ENCODE measurements at regions not wholly inside any gene's neighbourhood (a gene's known extent, or its start where the extent isn't known, plus 50 kb on each side); places are given as distances from the start of the nearest gene placed in this dataset.

DNA sequence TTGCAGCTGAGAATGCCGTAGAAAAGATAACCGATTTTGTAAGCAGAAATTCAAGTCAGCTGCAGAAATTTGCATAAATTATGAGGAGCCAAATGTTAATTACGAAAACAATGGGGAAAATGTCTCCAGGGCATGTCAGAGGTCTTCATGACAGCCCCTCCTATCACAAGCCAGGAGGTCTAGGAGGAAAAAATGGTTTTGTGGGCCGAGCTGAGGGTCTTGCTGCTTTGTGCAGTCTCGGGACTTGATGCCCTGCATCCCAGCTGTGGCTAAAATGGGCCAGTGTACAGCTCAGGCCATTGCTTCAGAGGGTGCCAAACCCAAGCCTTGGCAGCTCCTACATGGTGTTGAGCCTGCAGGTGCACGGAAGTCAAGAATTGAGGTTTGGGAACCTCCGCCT is 131.2 kb upstream of the PDE3A start:
- TF ChIP-seq, protein P1, sequence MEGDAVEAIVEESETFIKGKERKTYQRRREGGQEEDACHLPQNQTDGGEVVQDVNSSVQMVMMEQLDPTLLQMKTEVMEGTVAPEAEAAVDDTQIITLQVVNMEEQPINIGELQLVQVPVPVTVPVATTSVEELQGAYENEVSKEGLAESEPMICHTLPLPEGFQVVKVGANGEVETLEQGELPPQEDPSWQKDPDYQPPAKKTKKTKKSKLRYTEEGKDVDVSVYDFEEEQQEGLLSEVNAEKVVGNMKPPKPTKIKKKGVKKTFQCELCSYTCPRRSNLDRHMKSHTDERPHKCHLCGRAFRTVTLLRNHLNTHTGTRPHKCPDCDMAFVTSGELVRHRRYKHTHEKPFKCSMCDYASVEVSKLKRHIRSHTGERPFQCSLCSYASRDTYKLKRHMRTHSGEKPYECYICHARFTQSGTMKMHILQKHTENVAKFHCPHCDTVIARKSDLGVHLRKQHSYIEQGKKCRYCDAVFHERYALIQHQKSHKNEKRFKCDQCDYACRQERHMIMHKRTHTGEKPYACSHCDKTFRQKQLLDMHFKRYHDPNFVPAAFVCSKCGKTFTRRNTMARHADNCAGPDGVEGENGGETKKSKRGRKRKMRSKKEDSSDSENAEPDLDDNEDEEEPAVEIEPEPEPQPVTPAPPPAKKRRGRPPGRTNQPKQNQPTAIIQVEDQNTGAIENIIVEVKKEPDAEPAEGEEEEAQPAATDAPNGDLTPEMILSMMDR (IDR thresholded peaks at IDR 0.05; ENCODE audit: insufficient read depth, low read length, severe bottlenecking) = no peak
- DNase-seq (ENCODE audit: low read depth) (no peak), FAIRE-seq (no peak)
- Histone ChIP-seq H3K27me3 (ENCODE audit: control insufficient read depth, insufficient read depth, low read length) (no peaks in the 10 kb centered on the region), H3K36me3 (ENCODE audit: control insufficient read depth, insufficient read depth, low read length) (no peaks in the 10 kb centered on the region), H3K4me3 (ENCODE audit: low read depth, low read length) (no peak overlapping the region)

DNA sequence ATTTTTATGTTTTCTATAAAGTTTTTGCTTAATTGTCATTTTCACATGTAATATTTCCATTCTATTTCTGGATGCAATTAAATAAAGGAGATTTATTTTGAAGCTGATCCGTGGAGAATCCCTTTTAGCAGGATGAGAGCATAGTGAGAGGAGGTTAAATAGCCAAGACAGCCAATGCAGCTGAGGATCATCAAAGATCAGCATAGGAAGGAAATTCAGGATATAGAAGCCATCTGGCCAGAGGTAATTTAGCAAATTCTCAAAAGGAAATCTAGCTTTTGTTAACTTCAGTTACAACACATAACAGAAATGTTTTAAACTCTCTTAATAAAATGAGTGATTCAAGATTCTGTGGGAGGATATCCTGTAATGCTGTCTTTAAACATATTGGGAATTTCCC is 122.8 kb upstream of the PDE3A start:
- Histone ChIP-seq H3K4me3 (ENCODE audit: low read depth, low read length) (no peak overlapping the region), H3K36me3 (ENCODE audit: control insufficient read depth, insufficient read depth, low read length) (no peaks in the 10 kb centered on the region), H3K27me3 (ENCODE audit: control insufficient read depth, insufficient read depth, low read length) (no peaks in the 10 kb centered on the region)
- FAIRE-seq (no peak), DNase-seq (ENCODE audit: low read depth) (no peak)
- TF ChIP-seq, protein P1 (IDR thresholded peaks at IDR 0.05; ENCODE audit: insufficient read depth, low read length, severe bottlenecking) = no peak

- no peak for FAIRE-seq
These were observed 119.7 kb upstream of the PDE3A start for GRCh38 chr12:20248646-20249045.

GRCh38 chr12:20250761-20251160 is 117.6 kb upstream of the PDE3A start:
- Histone ChIP-seq H3K36me3 (ENCODE audit: control insufficient read depth, insufficient read depth, low read length) (no peaks in the 10 kb centered on the region), H3K27me3 (ENCODE audit: control insufficient read depth, insufficient read depth, low read length) (no peaks in the 10 kb centered on the region), H3K4me3 (ENCODE audit: low read depth, low read length) (no peak overlapping the region)
- TF ChIP-seq, protein P1 (IDR thresholded peaks at IDR 0.05; ENCODE audit: insufficient read depth, low read length, severe bottlenecking) = no peak
- DNase-seq (ENCODE audit: low read depth) (no peak), FAIRE-seq (no peak)

More at GRCh38 chr12:20248646-20249045, 119.7 kb upstream of the PDE3A start:
- TF ChIP-seq, protein P1 (IDR thresholded peaks at IDR 0.05; ENCODE audit: insufficient read depth, low read length, severe bottlenecking) = no peak
- H3K36me3 ChIP-seq (ENCODE audit: control insufficient read depth, insufficient read depth, low read length) = no peaks in the 10 kb centered on the region
- DNase-seq (ENCODE audit: low read depth) = no peak
- H3K4me3 ChIP-seq (ENCODE audit: low read depth, low read length) = no peak overlapping the region
- no peaks in the 10 kb centered on the region for H3K27me3 ChIP-seq (ENCODE audit: control insufficient read depth, insufficient read depth, low read length)

DNA sequence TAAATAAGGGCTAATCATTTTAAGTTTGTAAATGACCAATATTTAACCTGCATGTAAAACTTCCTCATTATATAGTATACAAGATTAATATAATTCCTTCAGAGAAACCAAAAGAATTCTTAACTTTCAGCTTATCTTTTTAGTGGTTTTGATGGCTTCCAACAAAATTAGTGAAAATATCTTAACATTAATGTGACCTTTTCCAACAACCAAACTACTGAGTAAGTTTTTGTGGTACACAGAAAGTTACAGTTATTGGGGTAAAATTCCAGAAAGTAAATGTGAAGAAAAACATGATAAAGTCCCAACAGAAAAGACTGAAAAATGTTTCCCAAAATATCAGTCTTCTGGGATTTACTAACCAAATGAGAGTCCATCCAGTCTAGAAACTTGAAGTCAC is 111.0 kb upstream of the PDE3A start:
- Histone ChIP-seq H3K4me3 (ENCODE audit: low read depth, low read length) (no peak overlapping the region), H3K27me3 (ENCODE audit: control insufficient read depth, insufficient read depth, low read length) (no peaks in the 10 kb centered on the region), H3K36me3 (ENCODE audit: control insufficient read depth, insufficient read depth, low read length) (no peaks in the 10 kb centered on the region)
- no peak for FAIRE-seq
- DNase-seq (ENCODE audit: low read depth) = no peak
- TF ChIP-seq, protein P1 (IDR thresholded peaks at IDR 0.05; ENCODE audit: insufficient read depth, low read length, severe bottlenecking) = no peak

DNA sequence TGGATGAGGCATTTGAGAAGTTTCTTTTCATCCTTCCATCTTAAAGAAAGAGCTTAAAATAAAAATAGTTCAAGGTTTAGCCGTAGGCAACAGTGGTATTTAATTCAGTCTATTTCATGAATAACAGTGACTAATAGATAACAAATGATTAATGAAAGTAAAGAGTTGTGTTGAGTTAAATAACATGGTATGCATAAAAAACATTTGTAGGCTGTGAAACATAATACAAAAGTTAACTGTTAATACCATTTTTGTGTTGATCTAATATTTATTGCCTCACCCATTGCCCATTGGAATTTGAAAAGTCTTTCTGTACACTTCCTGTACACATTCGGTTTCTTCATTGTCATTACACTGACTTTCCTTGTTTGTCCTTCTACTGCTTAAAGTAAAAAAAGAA is 108.6 kb upstream of the PDE3A start:
- TF ChIP-seq, protein P1 (IDR thresholded peaks at IDR 0.05; ENCODE audit: insufficient read depth, low read length, severe bottlenecking) = no peak
- no peak for FAIRE-seq
- H3K36me3 ChIP-seq (ENCODE audit: control insufficient read depth, insufficient read depth, low read length) = no peaks in the 10 kb centered on the region
- H3K4me3 ChIP-seq (ENCODE audit: low read depth, low read length) = no peak overlapping the region
- DNase-seq (ENCODE audit: low read depth) = no peak
- H3K27me3 ChIP-seq (ENCODE audit: control insufficient read depth, insufficient read depth, low read length) = no peaks in the 10 kb centered on the region

Measured in bronchial epithelial cell (primary cell).